ENCODE measurements at regions not wholly inside any gene's neighbourhood (a gene's known extent, or its start where the extent isn't known, plus 50 kb on each side); places are given as distances from the start of the nearest gene placed in this dataset.

- H3K27ac ChIP-seq: no peak overlapping the region
- intact Hi-C loops (cut with DNase I; ENCODE audit: low total_unique reads): no loop called here
- no peak for TF ChIP-seq POLR2A (IDR thresholded peaks at IDR 0.05)
- no peak for TF ChIP-seq POLR2AphosphoS5 (IDR thresholded peaks at IDR 0.05)
- TF ChIP-seq CTCF (IDR thresholded peaks at IDR 0.05): no peak
- no peak for DNase-seq (ENCODE audit: low spot score in 2 of 2)
- H3K4me1 ChIP-seq: no peaks in the 10 kb centered on the region
- no peak overlapping the region for H3K4me3 ChIP-seq
- H3K36me3 ChIP-seq: no peaks in the 10 kb centered on the region
- no peaks in the 10 kb centered on the region for H3K27me3 ChIP-seq
- no peaks in the 10 kb centered on the region for H3K9me3 ChIP-seq
Measured at GRCh38 chr3:132870541-132870940, 148.3 kb upstream of the NPHP3 start.

- H3K36me3 ChIP-seq: no peaks in the 10 kb centered on the region
- intact Hi-C loops (cut with DNase I; ENCODE audit: low total_unique reads): no loop called here
- no peaks in the 10 kb centered on the region for H3K9me3 ChIP-seq
- H3K4me1 ChIP-seq: no peaks in the 10 kb centered on the region
- H3K4me3 ChIP-seq: no peak overlapping the region
- DNase-seq (ENCODE audit: low spot score in 2 of 2): no peak
- H3K27ac ChIP-seq: no peak overlapping the region
- TF ChIP-seq POLR2A (IDR thresholded peaks at IDR 0.05): no peak
- TF ChIP-seq CTCF (IDR thresholded peaks at IDR 0.05): no peak
- no peak for TF ChIP-seq POLR2AphosphoS5 (IDR thresholded peaks at IDR 0.05)
- H3K27me3 ChIP-seq: no peaks in the 10 kb centered on the region
Measured at GRCh38 chr3:132867956-132868355, 145.7 kb upstream of the NPHP3 start.

GRCh38 chr3:132867526-132867925 lies 145.3 kb upstream of the NPHP3 start:
- no peaks in the 10 kb centered on the region for H3K9me3 ChIP-seq
- no peaks in the 10 kb centered on the region for H3K4me1 ChIP-seq
- TF ChIP-seq POLR2A (IDR thresholded peaks at IDR 0.05): no peak
- TF ChIP-seq CTCF (IDR thresholded peaks at IDR 0.05): no peak
- TF ChIP-seq POLR2AphosphoS5 (IDR thresholded peaks at IDR 0.05): no peak
- no peaks in the 10 kb centered on the region for H3K27me3 ChIP-seq
- no peak overlapping the region for H3K4me3 ChIP-seq
- H3K27ac ChIP-seq: no peak overlapping the region
- intact Hi-C loops (cut with DNase I; ENCODE audit: low total_unique reads): no loop called here
- no peaks in the 10 kb centered on the region for H3K36me3 ChIP-seq
- no peak for DNase-seq (ENCODE audit: low spot score in 2 of 2)

DNA sequence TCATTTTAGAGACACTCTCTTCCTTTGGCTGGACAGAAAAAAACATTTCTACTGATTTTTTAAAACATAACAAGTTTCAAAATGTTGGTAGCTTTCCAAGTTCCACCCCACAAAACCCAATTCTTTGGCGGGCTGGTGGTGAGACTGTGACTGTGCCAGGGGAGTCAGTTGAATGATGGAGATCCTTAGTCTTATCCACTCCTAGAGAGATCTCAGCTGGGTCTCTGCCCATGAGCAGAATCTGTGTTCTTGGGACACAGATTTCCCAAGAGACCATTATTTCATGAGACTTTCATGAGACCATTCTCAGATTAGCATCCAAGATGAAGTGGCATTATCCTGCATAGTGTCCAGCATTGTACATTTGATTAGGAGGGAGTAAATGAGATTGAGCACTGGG lies 135.1 kb upstream of the NPHP3 start:
- no peaks in the 10 kb centered on the region for H3K36me3 ChIP-seq
- TF ChIP-seq POLR2A (IDR thresholded peaks at IDR 0.05): no peak
- no peak for TF ChIP-seq CTCF (IDR thresholded peaks at IDR 0.05)
- TF ChIP-seq POLR2AphosphoS5 (IDR thresholded peaks at IDR 0.05): no peak
- DNase-seq (ENCODE audit: low spot score in 2 of 2): no peak
- H3K4me1 ChIP-seq: no peaks in the 10 kb centered on the region
- intact Hi-C loops (cut with DNase I; ENCODE audit: low total_unique reads): no loop called here
- H3K9me3 ChIP-seq: no peaks in the 10 kb centered on the region
- no peak overlapping the region for H3K27ac ChIP-seq
- H3K27me3 ChIP-seq: no peaks in the 10 kb centered on the region
- no peak overlapping the region for H3K4me3 ChIP-seq

DNA sequence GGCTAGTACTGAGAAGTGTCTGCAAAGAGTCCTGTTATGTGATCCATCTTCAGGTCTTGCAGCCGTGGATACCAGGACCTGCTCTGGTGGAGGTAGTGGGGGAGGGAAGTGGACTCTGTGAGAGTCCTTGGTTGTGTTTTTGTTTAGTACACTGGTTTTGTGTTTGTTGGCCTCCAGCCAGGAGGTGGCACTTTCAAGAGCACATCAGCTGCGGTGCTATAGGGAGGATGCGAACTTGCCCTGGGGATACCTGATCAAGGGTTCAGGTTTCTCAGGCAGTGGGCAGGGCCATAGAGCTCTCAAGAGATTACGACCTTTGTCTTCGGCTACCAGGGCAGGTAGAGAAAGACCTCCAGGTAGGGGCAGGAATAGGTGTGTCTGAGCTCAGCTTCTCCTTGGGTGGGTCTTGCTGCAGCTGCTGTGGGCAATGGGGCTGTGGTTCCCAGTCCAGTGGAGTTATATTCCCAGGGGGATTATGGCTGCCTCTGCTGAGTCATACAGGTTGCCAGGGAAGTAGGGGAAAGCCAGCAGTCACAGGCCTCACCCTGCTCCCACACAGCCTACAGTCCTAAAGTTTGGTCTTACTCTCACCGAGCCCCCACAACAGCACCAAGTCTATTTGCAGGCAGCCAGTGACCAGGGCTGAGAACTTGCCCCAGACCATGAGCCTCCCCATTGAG lies 132.8 kb upstream of the NPHP3 start:
- Histone ChIP-seq H3K27me3 (no peaks in the 10 kb centered on the region), H3K27ac (no peak overlapping the region), H3K36me3 (no peaks in the 10 kb centered on the region), H3K9me3 (no peaks in the 10 kb centered on the region), H3K4me3 (no peak overlapping the region), H3K4me1 (no peaks in the 10 kb centered on the region)
- no peak for TF ChIP-seq POLR2A (IDR thresholded peaks at IDR 0.05)
- TF ChIP-seq POLR2AphosphoS5 (IDR thresholded peaks at IDR 0.05): no peak
- no peak for TF ChIP-seq CTCF (IDR thresholded peaks at IDR 0.05)
- DNase-seq (ENCODE audit: low spot score in 2 of 2): no peak
- intact Hi-C loops (cut with DNase I; ENCODE audit: low total_unique reads): no loop called here

Measured in breast epithelium (tissue), 4 donors.